GM18517 (cell line): ENCODE measurements at regions not wholly inside any gene's neighbourhood (a gene's known extent, or its start where the extent isn't known, plus 50 kb on each side); places are given as distances from the start of the nearest gene placed in this dataset.

ENCODE experiments used
- ATAC-seq: cut with Tn5 transposase; IDR thresholded peaks from one replicate; pipeline ENCODE4 v1.9.1; 2021; ENCODE audit warnings: mild to moderate bottlenecking, moderate library complexity; ENCODE audit not compliant: unreplicated experiment

DNA sequence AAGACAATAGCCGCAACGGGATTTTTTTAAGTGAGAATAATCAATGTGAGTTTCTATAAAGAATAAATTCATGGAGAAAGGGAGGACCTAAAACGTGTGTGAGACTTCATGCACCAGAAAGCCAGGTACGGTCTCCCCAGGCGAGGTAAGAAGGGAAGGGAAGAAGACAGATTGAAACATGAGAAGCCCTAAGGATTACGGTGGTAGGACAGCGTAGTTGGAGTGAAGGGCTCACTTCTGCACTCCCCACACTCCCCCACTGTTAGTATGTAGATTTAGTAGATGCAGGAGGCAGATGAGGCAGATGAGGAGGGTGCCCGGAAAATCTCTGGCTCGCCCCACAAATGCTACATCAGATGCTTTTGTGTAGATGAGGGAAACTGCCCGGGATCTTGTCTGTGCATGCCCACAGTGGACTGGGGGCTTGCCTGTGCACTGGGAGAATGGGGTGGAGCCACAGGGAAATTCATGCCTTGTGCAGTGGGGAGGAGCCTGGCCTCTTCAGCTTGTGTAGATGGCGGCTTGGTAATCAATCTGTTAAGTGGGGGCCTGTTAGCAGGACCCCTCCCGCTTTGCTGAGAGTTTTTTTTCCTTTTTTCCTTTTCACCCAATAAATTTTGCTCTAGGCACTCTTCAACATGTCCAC is 1544.5 kb upstream of the TENM3 start:
- no peak for ATAC-seq

DNA sequence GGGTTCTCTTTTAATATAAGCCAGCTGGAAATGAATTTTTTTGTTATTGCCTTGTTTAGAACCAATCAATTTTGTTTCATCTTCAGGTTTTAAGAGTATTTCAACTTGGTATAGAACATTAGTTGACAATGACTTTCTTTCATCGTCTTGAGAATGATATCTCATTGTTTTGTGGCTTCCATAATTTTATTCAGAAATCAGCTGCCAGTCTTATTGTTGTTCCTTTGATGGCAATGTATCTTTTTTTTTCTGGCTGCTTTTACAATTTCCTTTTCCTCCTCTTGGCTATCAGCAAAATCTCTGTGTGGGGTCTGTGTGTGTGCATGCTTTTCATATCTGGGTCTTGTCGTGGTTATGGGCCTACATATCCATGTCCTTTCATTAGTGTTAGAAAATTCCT is 1536.4 kb upstream of the TENM3 start:
- no peak for ATAC-seq

DNA sequence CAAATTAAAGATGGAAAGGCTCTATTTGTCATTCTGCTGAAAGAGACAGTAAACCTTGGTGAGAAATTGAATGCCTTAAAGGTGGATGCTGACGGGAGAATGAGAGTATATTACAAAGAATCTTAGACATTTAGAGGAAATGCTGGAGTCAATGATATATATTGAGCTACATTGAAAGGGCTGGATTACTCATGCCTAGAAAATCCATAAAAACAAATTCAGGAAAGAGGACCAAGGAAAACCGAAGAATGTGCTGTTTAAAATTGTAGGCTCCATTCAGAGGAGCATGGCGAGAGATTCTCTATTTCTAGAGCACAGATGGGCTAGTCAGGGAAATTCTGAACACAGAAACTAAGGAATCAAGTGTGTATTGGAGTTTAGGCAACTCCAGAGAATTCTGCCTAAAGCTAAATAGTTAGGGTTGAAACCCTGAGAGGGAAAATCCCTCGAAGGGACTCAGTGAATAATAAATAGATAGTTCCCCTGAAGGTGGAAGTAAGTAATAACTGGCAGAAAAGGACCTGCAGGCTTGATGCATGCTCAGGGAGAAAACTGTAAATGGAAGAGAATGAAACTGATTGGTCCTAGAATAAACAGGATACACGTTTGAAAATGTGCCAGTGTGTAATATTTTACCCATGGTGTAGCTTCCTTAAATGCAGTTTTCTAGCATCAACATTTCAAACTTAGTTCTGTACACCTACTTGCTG is 1532.4 kb upstream of the TENM3 start:
- no peak for ATAC-seq

DNA sequence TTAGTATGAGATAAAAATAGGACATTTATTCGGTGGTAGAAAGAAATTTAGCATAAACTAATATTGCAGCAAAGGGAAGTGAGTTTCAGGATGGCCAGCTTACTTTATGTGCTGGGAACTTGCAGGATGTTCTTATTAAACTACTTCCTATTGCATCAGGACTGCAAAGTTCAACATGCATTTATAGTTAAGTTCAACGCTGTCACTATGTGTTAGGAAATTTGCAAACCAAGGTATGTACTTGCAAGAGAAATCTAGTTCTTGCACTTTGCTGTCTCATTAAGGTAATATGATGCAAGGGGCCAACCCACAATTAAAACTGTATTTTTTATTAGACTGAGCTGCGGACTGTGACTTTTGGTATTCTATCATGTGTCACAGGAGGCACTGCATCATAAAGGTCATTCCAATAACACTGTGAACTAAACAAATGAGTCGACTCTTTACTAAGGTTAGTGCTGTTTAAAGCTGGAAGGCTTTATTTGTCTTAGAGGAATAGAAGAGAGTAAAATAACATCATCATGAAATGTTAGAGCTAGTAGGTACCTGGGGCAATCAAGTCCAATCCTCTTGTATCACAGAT is 1525.7 kb upstream of the TENM3 start:
- ATAC-seq = no peak

DNA sequence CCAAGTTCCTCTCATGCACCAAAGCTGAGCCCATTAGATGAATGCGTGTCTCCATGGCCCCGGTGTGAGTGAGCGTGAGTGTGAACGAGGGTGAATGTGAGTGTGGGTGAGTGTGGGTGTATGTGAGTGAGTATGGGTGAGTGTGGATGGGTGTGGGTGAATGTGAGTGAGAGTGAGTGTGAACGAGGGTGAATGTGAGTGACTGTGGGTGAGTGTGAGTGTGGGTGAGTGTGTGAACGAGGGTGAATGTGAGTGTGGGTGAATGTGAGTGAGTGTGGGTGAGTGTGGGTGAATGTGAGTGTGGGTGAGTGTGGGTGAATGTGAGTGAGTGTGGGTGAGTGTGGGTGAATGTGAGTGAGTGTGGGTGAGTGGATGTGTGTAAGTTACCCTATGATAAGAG is 1521.8 kb upstream of the TENM3 start:
- ATAC-seq = no peak

DNA sequence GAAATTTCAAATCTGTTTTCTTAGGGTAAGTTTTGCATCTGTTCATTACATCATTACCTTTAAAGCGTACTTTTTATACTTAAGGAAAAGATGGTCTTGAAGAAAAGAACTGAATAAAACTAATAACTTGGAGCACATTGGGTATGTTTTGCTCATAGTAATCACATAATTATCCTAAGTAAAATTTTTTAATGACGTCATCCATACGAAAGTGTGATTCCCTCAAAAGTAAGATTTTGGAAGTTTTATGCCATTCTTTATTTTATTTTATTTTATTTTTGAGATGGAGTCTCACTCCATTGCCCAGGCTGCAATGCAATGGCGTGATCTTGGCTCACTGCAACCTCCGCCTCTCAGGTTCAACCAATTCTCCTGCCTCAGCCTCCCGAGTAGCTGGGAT is 1516.6 kb upstream of the TENM3 start:
- no peak for ATAC-seq

DNA sequence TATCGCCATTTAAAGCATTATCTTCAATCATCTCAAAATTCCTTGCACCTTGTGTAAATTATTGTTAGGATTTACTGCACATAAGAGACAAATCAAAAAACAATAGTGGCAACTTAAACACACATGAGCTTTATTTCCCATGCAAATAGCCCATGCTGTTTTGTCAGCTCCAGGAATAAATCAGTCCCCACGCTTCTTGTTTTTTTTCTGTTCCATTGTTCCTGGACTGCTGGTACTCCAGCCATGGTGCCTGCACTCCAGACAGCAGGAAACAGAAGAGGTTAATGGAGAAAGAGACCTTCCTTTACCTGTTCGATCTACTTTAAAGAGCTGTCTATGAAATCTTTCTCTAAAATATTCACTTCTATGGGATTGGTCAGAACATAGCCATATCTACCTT is 1515.7 kb upstream of the TENM3 start:
- ATAC-seq = no peak

DNA sequence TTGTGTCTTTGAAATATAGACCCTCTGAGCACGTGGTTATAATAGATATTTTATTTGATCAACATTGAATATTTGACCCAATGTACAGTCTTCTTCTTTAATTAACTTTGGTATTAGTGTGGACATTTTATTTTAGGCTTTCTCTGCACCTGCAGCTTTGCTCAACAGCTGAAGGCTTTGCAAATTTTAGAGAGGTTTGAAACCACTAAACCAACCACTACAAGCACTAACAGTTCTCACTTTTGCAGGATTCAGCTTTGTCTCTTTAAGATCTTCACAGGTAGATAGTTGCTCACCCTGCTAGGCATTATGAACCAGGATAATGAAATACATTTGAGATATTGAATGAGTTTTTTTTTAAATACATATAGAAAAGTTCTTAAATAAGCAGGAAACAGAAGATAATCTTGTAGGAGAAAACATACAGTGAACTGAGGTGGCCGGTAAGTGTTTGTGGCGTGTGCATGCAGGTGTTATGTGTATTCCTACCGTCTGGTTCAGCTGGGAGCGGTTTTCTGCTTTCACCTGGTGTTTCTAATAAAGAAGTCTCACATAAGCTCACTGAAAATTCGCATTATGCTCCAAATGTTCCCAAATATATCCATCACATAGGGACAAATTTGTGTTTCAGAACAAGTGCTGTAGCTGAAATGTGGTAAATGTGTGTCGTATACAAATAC is 1508.3 kb upstream of the TENM3 start:
- ATAC-seq = no peak

DNA sequence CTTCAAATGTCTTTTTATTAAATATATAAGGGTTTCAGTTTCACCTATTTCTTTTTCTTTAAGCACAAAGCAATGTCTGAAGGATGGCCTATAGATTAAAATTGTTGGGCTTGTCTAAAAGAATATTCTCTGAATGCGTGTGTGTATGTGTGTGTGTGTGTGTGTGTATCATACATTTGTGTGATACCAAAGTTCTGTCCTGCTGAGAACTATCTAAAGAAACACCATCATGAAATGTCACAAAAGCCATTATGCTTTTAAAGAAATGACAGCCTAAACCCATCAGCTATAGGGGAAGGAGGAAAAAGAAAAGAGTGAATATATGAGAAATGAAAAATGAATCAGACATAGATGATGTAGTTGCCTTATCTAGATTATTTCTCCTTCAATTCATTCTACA is 1501.5 kb upstream of the TENM3 start:
- no peak for ATAC-seq

DNA sequence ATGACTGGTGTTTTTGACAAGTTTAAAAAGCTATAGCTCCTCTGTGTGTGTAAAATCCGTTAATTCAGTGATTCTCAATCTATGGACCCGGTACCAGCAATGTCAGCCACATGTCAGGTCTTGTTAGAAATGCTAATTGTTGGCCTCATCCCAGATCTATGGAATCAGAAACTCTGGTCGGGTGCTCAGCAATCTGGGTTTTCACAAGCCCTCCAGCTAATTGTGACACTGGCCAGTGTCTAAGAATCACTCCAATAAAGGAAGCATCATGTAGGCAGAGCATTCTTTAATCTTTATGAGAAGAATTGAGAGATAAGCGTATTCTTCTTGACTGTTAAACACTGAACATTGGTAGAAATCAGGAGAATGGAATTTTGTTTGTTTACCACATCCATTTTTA is 1498.2 kb upstream of the TENM3 start:
- ATAC-seq = no peak

DNA sequence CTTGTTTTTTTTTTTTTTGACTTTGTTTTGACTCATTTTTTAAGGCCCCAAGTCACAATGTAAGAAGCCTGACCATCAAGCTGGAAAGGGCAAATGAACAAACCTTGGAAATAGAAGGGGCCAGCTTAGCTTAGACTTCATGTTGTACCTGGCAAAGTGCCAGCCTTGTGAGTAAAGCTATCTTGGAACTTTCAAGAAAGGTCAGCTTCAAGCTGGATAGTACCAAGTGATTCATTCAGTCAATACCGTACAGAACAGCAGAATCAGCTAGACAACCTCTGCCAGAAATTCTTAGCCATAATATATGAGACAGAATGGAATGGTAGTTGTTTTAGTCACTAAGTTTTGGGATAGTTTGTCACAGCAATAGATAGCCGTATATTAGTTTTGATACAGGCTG is 1492.2 kb upstream of the TENM3 start:
- ATAC-seq = no peak

DNA sequence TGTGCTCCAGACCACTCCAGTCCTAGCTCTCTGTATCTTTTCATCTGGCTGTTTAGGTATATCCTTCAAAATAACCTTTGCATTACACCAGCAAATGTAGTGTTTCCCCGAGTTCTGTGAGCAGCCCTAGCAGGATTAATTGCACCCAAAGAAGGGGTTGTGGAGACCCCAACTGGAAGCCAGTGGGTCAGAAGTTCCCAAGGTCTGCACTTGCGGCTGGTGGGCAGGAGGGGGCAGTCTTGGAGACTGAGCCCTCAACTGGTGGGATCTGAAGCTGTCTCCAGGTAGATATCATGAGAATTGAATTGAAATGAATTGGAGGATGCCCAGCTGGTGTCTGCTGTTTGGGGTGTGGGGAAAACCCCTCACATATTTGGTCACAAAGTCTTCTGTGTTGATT is 1485.3 kb upstream of the TENM3 start:
- no peak for ATAC-seq

DNA sequence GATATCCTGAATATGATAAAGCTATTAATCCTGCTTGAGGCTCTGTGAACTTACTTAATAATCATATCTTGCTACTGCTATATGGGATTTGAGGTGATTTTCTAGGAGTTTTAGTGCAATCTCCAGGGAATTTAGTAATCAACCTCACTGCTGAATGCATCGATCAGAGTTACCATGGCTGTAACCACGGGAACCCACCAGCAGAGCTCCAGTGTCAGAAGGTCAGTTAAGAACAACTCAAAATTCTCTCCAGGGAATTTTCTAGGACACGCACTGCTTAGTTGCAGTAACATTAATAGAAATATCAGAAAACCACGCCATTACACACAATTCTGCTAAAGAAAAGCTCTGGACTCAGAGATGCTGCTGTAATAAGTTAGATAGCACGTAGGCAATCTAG is 1477.2 kb upstream of the TENM3 start:
- no peak for ATAC-seq

DNA sequence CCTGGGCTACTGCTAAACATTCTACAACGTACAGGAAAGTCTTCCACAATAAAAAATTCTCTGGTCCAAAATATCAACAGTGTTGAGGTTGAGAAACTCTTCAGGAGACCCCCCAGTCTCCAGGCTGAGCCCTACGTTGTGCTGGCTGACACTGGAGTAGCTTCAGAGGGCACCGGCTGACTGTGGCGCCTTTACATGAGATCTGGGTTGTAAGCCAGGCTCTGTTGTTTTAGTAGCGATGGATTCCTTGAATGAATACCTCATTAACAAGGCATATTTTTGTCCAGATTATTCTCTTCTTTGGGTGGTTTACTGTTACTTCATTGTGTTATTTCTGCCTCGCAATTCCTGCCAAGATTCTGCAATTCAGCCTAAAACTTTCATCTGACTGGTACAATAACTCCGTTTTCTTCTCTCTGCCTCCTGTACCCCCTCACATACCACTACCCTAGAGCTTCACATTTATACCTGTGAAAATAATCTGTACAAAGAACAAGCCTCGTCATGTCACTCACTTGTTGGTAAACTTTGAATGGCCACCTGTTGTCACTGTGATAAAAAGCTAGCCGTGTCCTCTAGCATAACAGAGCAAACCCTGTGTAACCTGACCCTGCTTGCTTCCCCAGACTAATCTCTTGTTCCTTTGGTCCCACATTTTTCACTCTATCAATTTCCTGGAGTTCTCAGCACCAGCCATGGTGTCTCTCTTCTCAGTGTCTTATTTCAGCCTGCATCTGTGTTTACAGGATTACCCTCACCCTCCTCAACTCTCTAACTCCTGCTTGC is 1476.1 kb upstream of the TENM3 start:
- ATAC-seq = no peak

DNA sequence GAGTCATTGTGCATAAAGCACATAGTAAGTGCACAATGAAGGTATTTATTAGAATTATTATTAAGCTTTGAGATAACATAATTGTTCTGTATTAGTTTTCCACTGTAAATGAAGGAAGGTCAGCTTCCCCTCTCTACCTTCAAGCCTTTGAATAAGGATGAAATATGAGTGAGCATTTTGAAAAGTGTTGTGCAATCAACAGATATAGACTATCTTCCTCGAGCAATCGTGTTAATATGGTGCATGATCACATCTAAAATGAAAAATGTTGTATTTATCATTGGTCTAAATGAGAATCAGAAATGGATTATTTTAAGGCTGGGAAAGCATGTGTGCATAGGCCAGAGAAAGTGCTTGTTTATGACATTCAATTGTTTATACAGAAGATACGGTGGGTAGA is 1474.6 kb upstream of the TENM3 start:
- ATAC-seq = no peak

DNA sequence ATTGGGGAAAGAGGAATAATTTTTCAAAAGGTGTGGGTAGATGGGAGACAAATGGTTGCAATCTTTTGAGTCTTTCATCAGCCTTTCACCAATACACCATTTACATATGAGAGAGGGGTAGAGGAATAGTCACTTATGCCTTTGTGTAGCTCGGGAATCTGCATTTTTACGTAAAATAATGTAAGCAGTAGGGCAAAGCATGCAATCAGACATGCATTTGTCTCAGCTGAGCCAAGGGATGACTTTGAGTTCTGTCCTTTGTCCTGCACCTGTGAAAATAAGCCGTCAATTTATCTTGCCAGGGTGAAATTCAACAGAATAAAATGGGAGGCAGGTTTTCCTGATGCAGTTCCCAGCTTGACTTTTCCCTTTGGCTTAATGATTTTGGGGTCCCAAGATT is 1473.4 kb upstream of the TENM3 start:
- no peak for ATAC-seq

DNA sequence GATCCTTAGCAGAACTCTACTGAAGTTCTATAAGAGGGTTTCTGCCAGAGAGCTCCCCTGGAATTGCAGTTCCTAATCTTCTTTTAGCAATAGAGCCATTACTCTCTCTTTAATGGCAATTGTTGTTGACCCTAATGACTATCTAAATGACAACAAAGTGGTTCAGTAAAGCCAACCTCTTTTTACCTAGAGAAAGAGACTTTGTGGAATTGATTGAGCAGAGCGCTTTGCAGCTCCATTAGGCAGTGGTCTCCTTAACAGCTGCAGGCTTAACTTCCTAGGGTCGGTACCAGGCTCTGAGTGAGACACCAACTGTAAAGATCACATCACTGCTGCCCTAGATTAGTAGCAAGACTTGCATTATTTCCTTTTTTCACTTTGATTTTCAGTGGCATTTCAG is 1472.9 kb upstream of the TENM3 start:
- no peak for ATAC-seq

DNA sequence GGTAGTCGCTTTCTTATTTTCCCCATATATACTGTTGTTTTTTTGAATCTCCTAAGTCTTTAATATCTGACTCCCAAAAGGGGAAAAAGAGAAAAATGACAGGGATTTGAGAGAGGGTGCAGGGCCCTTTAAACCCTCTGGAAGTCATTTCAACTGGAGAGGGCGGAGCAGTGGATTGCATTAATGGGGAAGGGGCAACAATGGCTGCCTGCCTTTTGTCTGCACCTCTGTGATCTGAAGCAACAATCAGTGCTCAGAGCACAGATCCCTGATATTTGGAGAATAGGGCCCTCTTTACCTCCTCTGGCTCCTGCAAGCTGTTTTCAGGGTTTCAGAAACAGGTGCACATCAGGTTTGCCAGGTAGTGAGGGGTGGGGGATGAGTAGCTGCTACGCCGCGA is 1458.3 kb upstream of the TENM3 start:
- ATAC-seq = no peak

DNA sequence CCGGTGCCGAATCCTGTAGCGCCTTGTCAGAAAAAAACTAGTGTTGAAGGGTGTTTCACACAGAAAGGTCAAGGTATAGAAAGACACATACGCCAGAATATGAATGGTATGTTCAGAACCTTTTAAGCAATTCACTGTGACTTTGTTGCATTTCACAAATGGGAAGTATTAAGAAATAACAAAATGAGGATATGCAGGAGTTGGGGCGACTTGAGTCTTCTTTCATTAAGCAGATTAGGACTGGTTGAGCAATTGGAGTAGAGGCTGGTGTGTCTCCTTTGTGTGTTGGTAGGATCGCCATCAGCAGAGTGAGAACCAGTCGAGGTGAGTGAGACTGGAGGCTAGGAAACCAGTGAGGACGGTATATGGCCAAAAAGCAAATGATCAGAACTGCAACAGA is 1454.5 kb upstream of the TENM3 start:
- ATAC-seq = no peak

DNA sequence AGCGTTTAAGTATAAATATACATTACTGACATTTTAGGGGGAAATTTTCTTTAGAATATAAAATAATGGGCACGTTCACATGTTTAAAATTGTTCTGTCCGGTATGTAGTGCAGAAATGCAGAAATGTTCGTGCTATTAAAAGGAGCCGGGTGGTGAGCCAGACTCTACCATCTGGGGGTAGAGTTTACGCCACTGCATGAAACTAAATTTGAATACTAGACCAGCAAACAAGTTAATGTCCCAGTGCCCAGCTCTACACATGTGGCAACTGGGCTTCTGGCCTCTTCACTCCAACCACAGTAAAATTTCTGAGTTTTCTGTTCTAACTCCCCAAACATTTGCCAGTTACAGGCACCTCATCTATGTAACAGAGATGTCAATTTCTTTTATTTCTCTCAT is 1453.3 kb upstream of the TENM3 start:
- ATAC-seq = no peak

DNA sequence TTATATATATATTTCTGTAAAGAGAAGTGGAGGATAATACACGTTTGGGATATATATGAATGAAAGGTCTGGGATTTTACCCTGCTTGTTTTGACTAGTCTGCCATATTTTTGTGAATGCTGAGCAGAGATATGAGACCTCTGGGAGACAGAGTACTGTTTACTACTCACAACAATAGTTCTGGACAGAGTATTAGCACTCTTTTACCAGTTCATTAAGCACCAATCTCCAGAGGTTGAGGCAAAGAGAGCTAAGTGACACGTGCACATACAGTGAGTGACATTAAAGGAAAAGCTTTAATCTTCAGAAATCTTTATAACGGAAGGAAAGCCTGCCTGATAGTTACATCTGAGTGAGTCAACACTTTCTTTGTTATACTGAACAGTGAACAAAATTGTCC is 1452.7 kb upstream of the TENM3 start:
- no peak for ATAC-seq
